Esophagus muscularis mucosa (tissue), 4 donors: ENCODE measurements at regions not wholly inside any gene's neighbourhood (a gene's known extent, or its start where the extent isn't known, plus 50 kb on each side); places are given as distances from the start of the nearest gene placed in this dataset.

Experiments used
- EP300 ChIP-seq: sonication (generic); formaldehyde crosslinking; IDR thresholded peaks from one replicate; pipeline ENCODE4 v1.6.1; 2017; ENCODE audit warnings: antibody characterized with exemption
- POLR2A ChIP-seq: fragments of 450-650 bp; IDR thresholded peaks from one replicate; pipeline ENCODE4 v1.6.1; 2017; ENCODE audit warnings: antibody characterized with exemption, moderate library complexity, mild to moderate bottlenecking, low read depth
- POLR2AphosphoS5 ChIP-seq, 2 donors: sonication (generic); formaldehyde crosslinking; IDR thresholded peaks; one replicate each; pipeline ENCODE4 v1.6.1; 2017; ENCODE audit warnings: antibody characterized with exemption in 2 of 2
- TF ChIP-seq, protein P1 (sequence below), 3 experiments: fragments of 200-600 bp in 2 of 3; fragments of 450-650 bp in 1 of 3; sonication (generic) in 2 of 3; IDR thresholded peaks; one replicate each; pipeline ENCODE4 v1.5.1; 2017 to 2019; ENCODE audit warnings: antibody characterized with exemption in 3 of 3, mild to moderate bottlenecking in 2 of 3, moderate library complexity in 1 of 3

- TF ChIP-seq POLR2AphosphoS5 (IDR thresholded peaks at IDR 0.05): no peak
- TF ChIP-seq, protein P1, sequence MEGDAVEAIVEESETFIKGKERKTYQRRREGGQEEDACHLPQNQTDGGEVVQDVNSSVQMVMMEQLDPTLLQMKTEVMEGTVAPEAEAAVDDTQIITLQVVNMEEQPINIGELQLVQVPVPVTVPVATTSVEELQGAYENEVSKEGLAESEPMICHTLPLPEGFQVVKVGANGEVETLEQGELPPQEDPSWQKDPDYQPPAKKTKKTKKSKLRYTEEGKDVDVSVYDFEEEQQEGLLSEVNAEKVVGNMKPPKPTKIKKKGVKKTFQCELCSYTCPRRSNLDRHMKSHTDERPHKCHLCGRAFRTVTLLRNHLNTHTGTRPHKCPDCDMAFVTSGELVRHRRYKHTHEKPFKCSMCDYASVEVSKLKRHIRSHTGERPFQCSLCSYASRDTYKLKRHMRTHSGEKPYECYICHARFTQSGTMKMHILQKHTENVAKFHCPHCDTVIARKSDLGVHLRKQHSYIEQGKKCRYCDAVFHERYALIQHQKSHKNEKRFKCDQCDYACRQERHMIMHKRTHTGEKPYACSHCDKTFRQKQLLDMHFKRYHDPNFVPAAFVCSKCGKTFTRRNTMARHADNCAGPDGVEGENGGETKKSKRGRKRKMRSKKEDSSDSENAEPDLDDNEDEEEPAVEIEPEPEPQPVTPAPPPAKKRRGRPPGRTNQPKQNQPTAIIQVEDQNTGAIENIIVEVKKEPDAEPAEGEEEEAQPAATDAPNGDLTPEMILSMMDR (IDR thresholded peaks at IDR 0.05): no peak
- no peak for TF ChIP-seq EP300
- TF ChIP-seq POLR2A: no peak
These were observed 280.3 kb downstream of the BCAT1 start for GRCh38 chr12:24668563-24668962.
